OCI-LY3 (cell line): ENCODE measurements at regions not wholly inside any gene's neighbourhood (a gene's known extent, or its start where the extent isn't known, plus 50 kb on each side); places are given as distances from the start of the nearest gene placed in this dataset.
"Not testable (repeated sequence)": the region's sequence is repeated elsewhere in the genome, so short reads cannot be mapped to it uniquely, and the experiment has no call there.

Source experiments
- CTCF ChIP-seq: fragments of 200-600, 300-600 bp; sonication (generic); IDR thresholded peaks from 2 replicates; pipeline ENCODE4 v1.5.1; 2014; ENCODE audit warnings: antibody characterized with exemption, low read length, low read depth
- EZH2phosphoT487 ChIP-seq: fragments of 200-600 bp; shearing (Covaris generic); IDR thresholded peaks from 2 replicates; pipeline ENCODE4 v1.6.1; 2018; ENCODE audit warnings: antibody characterized with exemption, mixed run types, low read depth

GRCh38 chr7:16255952-16256351 lies 165.4 kb downstream of the CRPPA start:
- TF ChIP-seq CTCF, EZH2phosphoT487: not testable (repeated sequence)
